ENCODE measurements at regions not wholly inside any gene's neighbourhood (a gene's known extent, or its start where the extent isn't known, plus 50 kb on each side); places are given as distances from the start of the nearest gene placed in this dataset.
"Not testable (repeated sequence)": the region's sequence is repeated elsewhere in the genome, so short reads cannot be mapped to it uniquely, and the experiment has no call there.

- H2BK120ac ChIP-seq (replicated peaks; ENCODE audit: low read depth, low read length); H3K18ac ChIP-seq (ENCODE audit: extremely low read depth, low read length); H3K9ac ChIP-seq (replicated peaks in 1 of 4; ENCODE audit: extremely low read depth in 1 of 4, low read depth in 3 of 4, low read length in 3 of 4); H3K4me3 ChIP-seq (ENCODE audit: extremely low read depth in 1 of 4, insufficient read depth in 2 of 4, low read depth in 3 of 4, low read length in 4 of 4); H3K79me1 ChIP-seq (ENCODE audit: low read depth, low read length); H3K27ac ChIP-seq (ENCODE audit: low read depth, low read length); H3K14ac ChIP-seq (ENCODE audit: insufficient read length); H3K4ac ChIP-seq (replicated peaks; ENCODE audit: insufficient read length, low read depth, low read length); H3K36me3 ChIP-seq (ENCODE audit: control insufficient read depth in 2 of 4, insufficient read depth in 4 of 4, low read length in 3 of 4); H3K23me2 ChIP-seq (ENCODE audit: low read depth, low read length); H3K9me3 ChIP-seq (ENCODE audit: insufficient read depth in 2 of 2, low read depth in 1 of 2, low read length in 1 of 2); H3K56ac ChIP-seq (replicated peaks; ENCODE audit: insufficient read length, low read depth, low read length); H2BK15ac ChIP-seq (ENCODE audit: low read length); FAIRE-seq; H4K5ac ChIP-seq (ENCODE audit: insufficient read length, low read depth, low read length); H2BK5ac ChIP-seq (ENCODE audit: low read depth, low read length); H4K8ac ChIP-seq (ENCODE audit: extremely low read depth, insufficient read depth, low read length); H3K23ac ChIP-seq (ENCODE audit: insufficient read length); H4K91ac ChIP-seq (replicated peaks; ENCODE audit: insufficient read length, low read length); H3K27me3 ChIP-seq (replicated peaks in 1 of 4; ENCODE audit: control insufficient read depth in 3 of 4, extremely low read depth in 1 of 4, insufficient read depth in 3 of 4, low read length in 3 of 4); POLR2A ChIA-PET (ENCODE audit: partially characterized antibody); H2AK5ac ChIP-seq (ENCODE audit: low read depth, low read length); H3K79me2 ChIP-seq (ENCODE audit: control insufficient read depth in 1 of 2, insufficient read depth in 2 of 2, low read length in 2 of 2); H2BK20ac ChIP-seq (ENCODE audit: low read length); H2BK12ac ChIP-seq (ENCODE audit: low read depth, low read length); H3K4me2 ChIP-seq (ENCODE audit: insufficient read depth in 1 of 2, low read depth in 2 of 2, low read length in 2 of 2); H2AFZ ChIP-seq (ENCODE audit: low read length); H4K20me1 ChIP-seq (replicated peaks in 1 of 2; ENCODE audit: control insufficient read depth in 1 of 2, insufficient read depth in 2 of 2, low read length in 2 of 2); H3K4me1 ChIP-seq (replicated peaks in 1 of 4; ENCODE audit: control insufficient read depth in 3 of 4, insufficient read depth in 4 of 4, low read length in 3 of 4): not testable (repeated sequence)
- 92% methylated on average over 14 of the region's 35 CpGs; no CpG with 5 or more reads in 1 of the 2 experiments for WGBS, 2 experiments (ENCODE audit: extremely low coverage in 1 of 2, insufficient coverage in 1 of 2, insufficient read length in 1 of 2, insufficient replicate concordance in 2 of 2, low coverage in 1 of 2, low lambda C conversion rate in 2 of 2, missing lambda C conversion rate in 1 of 2)
- CTCF ChIA-PET (ENCODE audit: partially characterized antibody), result interaction anchor here (1.2 to 1.4 kb wide), 2 partner anchors 47 to 288 kb away, joined by 3 read pairs; no protein-coding TSS in a partner anchor
- peak in 1 of 2 experiments; percentile 41 for DNase-seq (ENCODE audit: low read depth in 1 of 2, low spot score in 2 of 2)
Measured at GRCh38 chr10:123283371-123283770, 129.2 kb downstream of the BUB3 start.

Measured in H1 (cell line).